CD4-positive, alpha-beta T cell treated with Interleukin-17A for 4 hours (primary cell): ENCODE measurements at regions not wholly inside any gene's neighbourhood (a gene's known extent, or its start where the extent isn't known, plus 50 kb on each side); places are given as distances from the start of the nearest gene placed in this dataset.

ENCODE experiments used
- DNase-seq: peaks from one replicate; pipeline ENCODE4 v3.0.0-alpha.2; 2020; ENCODE audit warnings: mixed read lengths

DNA sequence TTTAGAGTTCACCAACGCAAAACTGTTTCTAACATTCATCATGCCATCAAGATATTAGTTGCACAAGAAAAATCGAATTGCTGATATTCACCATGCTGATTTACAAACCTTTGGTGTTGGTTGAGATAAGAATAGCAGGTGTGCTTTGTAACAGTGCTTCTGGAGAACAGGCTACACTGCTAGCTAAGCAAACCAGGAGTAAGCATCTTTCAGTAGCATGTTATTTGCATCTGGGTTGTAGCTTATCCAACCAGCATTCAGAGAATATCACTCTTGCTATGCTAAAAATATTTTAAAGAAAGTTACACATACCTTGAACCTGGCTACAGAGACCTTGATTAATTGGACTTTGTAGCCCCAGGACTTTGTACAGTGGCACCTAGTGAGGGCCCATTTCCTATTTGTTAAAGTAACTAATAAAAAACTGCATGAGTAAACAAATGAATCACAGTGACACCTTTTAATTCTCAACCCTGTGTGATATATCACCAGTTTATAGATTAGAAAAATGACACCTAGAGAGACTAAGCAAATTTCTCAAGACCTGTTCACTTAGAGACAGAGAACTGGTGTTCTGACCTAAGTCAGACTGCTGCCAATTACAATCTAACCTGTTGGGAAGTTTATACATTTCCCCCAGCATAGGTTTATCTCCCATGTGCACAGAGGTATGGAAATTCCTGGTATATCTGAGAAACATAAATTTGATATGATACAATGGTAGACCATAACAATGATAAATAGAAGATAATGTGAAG is 435.5 kb upstream of the TGFBR2 start:
- no peak for DNase-seq

DNA sequence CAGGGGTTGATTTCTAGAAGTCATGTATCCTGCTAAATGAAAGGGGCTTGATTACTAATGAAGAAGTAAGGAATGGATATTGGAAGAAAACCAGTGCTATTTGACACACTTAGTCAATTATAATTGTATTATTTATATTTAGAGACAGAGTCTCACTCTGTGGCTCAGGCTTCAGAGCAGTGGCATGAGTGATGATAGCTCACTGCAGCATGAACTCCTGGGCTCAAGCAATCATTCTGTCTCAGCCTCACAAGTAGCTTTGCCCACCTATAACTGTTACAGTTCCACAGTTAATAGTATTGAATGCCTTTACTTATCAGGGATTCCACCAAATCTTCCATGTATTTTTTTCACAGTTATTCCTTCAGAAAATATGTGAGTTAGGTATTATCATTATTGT is 432.0 kb upstream of the TGFBR2 start:
- DNase-seq: no peak

DNA sequence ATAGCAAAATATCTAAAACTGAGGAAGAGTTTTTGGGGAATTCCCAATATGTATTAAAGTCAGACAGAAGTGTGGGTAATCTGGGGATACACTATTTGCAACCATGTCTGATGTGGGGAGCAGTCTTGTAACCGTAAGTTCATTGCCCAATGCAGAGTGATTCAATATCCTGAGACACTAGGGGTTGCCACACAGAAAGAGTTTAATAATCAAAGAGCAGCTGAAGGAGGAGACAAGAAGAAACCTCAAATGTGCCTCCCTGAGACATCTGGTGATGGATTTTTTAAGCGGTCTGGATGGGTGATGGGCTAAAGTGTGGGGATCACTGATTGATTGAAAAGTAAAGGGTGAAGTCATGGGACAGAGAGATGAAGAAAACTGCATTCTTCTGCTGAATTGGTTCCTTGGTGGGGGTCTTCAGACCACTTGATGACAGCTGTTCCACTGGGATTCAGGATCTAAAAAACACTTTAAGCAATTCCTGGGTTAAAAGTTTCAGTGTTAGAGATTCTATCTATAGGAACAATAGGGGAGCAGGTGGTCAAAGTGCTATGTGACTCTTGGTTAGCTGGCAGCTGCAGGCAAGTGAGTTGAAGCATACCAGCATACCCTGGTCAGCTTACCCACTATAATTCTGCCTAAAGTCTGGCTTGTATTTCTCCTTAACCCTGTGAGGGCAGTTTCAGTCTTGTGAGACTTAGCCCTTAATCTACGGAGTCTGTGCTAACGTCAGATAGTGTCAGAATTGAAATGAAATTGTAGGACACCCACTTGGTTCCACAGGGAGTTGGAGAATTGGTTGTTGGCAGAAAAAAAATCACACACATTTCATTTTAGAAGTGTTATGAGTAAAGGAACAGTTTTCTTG is 425.9 kb upstream of the TGFBR2 start:
- no peak for DNase-seq

DNA sequence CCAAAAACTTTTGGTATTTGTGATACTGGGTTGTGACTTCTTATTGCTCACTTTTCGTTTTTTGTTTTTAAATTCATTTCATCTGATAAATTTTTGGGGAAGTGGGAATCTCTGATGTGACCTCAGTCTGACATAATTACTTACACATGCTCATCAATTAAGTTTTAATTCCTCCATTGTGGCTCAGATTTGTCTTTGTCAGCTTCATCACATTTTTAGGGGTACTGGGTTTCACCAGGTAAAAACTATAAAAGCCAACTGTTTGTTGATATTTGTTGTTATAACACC is 425.3 kb upstream of the TGFBR2 start:
- no peak for DNase-seq

DNA sequence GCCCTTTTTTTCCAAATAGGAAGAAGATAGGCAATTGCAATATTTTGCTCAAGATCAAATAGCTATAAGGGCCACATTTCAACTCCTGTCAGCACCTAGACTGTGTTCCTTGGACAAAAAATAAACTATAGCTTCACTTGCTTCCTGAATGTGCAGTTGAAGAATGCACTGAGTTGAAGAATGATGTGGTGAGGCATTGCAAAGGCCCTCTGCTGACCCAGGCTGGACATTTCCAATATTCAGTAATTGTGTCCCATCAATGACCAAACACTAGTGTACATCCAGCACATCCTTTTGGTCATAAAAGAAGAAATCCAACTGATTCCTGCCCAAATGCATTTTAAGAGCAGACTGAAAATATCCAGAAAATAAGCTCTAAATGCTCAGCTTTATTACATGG is 424.8 kb upstream of the TGFBR2 start:
- no peak for DNase-seq

DNA sequence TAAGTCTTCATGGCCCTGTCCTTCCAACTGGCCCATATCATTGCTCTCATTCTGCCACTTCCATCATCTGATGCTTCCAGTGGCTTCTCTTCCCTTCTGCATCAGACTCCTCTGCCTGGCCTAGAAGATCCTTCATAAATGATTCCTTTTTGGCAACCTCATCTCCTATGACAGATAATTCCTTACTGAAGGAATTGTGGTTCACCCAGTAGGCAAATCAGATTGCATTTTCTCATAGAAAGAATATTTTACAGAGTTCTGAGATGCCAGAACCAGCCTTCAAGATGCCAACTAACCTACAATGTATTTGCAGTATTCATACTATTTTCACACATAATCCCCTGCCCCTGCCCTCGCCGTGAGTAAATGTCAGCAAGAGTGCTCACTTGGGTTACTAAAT is 423.0 kb upstream of the TGFBR2 start:
- no peak for DNase-seq

DNA sequence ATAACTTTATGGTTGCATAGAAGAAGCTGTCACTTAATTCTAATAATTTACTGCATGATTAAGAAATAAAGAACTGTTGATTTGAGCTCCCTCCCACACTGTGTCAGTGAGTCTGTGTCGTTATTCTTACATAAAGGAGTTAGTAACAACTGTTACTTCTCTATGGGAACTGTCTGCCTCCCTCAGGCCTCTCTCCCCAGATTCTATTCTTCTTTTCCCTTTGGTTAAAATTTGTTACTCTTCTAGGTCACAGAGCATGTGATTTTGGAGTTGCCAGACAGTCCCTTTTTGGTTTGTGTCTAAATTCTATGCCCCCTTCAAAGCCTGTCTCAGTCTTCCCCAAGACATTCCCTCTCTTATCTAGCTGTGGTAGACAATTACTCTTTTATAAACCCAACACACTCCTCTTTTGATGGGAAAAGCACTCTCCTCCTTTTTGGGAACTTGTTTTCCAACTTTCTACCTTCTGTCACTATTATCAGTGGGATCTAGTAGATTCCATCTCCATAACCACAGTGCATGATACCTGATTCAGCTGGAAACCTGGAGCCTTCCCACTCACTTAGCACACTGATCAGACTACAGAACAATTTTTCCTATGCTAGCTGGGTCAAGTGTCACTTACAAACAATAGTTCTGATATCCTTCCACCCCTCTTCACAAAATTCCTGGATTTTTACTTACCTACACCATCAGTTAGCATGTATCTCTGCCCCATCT is 422.1 kb upstream of the TGFBR2 start:
- no peak for DNase-seq

DNA sequence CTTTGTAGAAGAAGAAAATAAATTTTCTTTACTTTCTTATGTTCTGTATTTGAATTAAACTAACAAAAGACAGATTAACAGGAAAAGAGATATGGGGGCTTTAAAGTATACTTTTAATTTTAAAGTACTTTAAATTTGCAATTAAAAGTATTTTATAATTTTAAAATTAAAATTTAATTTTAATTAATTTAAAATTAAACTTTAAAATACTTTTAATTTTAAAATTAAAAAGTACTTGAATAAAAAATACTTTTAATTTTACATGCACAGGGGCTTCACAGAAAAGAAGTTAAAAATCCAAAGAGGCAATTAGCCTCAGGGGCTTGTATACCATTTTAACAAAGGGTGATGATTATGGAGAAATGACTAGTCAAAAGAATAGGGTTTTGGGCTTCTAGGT is 420.5 kb upstream of the TGFBR2 start:
- DNase-seq: no peak

DNA sequence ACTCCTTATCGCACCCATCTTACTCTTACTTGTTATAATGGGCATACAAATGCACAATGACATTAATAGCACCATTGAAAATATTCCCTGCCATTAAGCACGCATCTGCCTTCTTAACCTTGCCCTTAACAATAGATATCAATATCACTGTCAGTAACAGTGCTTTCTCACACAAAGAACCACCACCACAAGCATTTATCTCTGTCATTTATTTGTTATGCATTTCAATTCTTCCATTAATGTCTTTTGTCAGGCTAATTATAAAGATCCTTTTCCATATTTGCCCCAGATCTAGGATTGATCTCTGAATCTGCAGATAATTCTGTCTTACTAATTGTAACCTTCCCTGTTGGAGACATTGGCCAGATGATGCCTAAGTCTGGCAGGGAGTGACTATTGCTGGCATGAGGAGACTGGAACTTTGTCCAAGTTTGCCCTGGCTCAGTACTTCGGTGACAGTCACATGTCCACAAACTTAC is 419.6 kb upstream of the TGFBR2 start:
- no peak for DNase-seq

DNA sequence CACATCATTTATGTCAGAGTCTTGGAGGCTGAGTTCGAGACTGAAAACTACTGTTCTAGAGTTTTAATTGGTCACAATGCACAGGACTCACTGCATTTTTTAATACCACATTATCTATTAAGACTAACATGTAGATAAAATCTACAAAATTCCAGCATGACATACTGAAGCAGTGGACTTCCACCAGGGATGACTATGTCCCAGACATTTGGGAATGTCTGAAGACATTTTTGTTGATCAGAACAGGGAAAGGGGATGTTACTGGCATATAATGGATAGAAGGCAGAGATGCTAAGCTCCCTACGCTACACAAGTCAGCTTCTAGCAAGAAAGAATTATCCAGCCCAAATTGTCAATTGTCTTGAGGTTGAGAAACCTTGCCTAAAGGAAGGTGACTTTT is 419.0 kb upstream of the TGFBR2 start:
- DNase-seq: no peak

DNA sequence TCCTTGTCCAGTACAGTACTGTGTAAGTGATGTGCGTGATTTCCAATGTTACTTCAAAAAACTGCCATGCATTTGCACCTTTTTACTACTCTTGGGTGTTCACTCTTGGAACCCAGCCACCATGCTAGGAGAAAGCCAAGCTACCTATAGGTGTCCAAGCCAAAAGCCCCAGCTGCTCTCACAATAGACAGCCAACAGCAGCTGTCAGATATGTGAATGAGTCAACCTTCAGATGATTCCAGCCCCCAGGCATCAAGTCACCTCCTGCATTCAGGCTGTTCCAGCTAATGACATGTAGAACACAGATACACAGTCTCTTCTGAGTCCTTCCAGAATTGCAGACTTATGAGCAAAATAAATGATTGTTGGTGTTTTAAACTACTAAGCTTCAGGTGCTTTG is 417.7 kb upstream of the TGFBR2 start:
- no peak for DNase-seq

DNA sequence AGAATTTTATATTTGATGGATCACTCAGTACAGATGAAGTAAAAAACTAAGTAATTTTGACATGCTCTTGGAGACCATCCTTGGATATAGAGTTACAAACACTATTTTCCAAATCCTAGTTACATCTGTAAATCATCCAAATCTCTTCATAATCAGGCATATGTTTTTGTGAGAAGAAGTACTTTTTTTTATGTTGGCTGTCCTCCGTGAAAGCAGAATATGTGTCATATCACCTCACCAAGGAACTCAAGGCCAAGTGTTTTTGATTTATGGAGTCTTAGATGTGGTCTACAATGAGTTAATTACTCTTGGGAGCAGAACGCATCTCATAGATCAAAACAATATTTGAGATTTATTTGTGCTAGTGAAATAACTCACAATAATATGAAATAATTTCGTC is 416.5 kb upstream of the TGFBR2 start:
- no peak for DNase-seq

DNA sequence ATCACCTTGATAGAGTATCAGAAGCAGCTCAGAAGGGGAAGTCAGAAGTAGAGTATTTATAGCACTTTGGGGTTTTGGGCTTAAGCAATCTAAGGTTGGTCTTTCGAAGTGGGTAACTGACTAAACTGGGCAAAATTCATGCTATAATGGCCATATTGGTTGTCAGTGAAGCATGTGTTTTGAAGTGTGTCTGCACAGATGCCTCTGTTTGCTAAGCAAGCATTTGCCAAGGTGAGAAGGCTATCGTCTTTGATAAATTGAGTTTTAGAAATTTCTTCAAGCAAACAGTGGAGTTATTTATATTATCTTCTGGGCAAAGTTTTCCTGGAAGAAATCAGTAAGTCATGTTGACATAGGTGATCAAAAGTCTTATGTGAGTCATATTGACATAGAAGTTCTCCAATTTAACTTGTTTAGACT is 412.8 kb upstream of the TGFBR2 start:
- no peak for DNase-seq

DNA sequence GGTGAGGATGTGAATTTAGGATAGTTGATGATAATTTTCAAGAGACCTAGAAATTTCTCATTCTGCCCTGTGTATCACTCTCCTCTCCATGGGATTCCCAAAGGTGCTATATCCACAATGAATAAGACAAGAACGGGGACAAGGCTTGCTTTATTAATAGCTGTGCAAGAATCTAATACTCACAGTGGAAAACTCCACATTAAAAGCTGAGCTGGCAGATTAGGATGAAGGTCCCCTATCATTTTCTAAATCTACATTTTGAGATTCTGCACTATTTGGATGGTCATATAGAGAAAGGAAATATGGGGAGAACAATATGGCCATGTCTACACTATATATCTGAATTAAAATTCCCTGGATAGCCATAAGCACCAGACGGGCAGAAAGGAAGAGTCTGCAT is 411.0 kb upstream of the TGFBR2 start:
- DNase-seq: no peak

DNA sequence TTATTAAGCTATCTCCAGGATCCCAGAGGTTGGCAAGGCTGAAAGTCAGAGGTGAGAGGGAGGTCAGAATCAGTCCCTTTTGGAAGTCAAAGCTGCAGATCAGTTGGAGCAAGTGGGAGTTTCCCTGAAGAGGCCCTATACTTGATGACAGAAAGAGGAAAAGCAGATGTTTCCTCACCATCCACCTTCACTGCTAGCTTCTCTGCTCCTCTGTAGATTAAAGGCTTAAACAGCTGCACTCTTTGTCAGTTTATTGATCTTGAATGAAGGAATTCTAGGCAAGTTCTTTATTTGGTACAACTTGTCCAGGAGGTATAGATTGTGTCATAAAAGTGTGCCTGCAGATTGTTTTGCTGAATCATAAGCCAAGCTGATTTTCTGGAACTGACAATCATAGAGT is 408.2 kb upstream of the TGFBR2 start:
- no peak for DNase-seq

DNA sequence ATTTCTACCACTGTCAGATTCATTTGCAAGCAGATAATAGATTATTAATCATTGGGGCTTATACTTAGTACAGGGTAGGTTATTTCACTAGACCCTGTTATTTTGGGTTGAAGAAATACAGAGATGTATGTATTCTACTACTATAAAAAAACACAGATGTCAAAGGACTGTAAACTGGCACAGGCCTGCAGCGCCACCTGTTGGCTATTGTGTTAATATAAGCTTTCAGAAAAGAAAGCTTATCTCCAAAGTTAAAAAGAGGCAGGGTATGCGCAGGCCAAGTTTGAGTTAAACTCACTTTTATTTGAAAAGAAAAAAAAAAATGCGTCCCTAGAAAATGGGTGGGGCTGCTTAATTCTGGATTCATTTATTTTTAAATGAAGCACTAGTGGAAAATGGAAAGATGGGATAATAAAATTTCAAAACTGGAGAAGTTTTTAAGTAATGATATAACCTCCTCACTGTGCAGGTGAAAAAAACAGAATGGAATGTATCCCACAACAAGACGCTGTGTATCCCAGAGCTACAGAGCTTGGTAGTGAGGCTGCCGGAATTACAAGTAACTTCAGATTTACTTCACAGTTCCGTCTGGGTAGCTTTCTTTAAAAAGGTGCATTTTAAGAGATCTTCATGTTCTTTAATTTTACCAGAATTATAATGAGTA is 407.2 kb upstream of the TGFBR2 start:
- DNase-seq: peak; percentile 81

DNA sequence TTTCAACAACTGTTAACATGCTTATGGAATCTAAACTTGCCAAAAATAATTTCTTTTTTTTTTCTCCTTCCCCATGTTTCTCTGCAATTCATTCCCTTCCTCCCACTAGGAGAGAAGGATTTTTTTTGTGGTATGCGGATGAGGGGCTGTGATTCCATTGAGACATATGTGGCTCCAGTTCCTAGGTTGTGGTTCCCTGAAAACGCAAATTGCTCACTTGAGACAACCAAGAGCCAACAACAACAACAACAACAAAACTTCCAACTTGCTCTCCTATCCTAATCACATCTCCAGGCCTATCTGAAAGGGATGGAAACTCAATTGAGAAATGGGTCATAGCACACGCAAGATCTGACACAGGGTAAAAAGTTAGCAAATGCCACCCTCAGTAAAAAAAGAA is 406.5 kb upstream of the TGFBR2 start:
- no peak for DNase-seq

DNA sequence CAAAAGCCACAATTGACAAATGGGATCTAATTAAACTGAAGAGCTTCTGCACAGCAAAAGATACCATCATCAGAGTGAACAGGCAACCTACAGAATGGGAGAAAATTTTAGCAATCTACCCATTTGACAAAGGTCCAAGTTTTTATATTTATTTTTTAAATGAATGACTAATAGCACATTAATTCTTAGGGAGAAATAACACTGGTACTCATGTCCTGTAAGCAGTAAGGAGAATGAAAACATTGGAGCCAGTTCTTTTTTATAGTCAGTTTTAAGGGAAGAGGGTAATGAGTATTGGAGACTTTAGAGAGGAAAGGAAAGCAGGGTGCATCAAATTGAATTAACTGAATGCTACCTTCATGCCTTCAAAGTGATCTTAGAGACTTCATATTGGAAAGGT is 404.7 kb upstream of the TGFBR2 start:
- no peak for DNase-seq

DNA sequence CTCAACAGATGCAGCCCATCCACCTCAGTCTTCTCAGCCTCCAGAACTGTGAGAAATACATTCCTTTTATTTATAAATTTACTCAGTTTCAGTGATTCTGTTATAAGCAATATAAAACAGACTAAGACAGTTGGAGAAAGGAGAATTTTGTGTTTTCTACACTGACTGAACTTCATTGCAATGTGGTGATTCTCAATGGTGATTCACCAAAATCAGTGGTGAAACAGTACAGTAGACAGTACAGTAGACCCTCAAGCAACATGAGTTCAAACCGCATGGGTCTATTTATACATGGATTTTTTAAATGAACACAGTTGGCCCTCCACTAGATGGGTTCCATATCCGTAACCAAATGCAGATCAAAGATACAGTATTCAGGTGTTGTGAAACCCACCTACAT is 403.1 kb upstream of the TGFBR2 start:
- DNase-seq: no peak

DNA sequence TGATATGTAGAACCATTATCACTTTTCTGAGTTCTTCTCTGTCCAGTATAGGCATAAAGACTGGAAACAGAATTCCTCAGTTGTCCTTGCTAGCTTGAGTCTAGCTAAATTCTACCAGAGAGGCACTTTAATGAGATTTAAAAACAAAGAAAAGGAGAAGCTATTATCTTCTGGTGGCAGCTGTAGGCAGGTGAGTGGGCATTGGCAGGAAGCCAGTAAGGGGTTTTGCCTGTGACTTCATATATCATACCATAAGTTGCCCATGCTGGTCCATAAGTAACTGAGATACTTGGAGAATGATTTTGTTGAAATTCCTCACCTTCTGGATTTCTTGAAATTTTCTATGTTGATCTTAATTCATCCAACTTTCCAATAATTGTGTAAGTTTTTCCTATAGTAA is 402.3 kb upstream of the TGFBR2 start:
- DNase-seq: no peak

DNA sequence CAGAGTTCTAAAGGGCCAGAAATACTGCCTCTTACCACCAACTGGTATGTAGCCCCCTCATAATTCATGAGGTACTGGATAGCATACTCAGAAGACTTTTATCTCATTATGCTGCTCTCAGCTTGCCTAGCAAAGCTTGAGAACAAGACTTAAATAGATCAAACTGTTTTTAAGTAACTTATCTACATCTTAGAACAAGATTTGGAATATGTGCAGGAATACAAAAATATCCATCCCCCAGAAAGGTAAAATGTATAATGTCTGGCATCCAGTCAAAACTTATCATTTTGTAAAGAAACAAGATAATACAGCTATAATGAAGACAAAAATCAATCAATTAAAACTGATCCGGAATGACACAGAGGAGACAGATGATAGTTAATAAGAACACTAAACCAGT is 400.4 kb upstream of the TGFBR2 start:
- no peak for DNase-seq

DNA sequence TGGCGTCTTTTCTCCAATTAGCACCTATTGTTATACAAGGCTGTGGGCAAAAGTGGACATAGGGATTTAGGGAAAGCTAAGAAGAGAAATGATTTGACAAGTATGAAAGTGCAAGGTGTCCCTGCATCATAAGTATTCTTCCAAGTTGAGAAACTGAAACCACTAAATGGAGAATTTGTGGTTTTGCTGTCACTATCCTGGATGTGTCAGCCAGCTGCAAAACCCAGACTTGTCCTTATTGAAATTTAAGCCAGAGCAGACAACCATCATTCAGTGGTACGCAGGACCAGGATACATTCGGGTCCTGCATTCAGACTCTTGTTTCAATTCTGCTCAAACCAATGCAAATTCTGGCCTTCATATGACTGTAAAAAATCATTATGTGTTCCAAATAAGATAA is 384.8 kb upstream of the TGFBR2 start:
- no peak for DNase-seq

DNA sequence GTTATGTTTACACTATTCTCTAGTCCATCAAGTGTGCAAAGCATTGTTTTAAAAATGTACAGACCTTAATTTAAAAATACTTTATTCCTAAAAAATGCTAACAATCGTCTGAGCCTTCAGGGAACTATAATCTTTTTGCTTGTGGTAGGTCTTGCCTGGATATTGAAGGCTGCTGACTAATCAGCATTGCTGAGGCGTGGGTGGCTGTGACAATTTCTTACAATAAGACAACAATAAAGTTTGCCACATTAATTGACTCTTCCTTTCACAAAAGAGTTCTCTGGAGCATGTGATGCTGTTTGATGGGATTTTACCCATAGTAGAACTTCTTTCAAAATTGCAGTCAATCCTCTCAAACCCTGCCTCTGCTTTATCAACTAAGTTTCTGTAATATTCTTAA is 384.0 kb upstream of the TGFBR2 start:
- DNase-seq: no peak
